Hematopoietic multipotent progenitor cell treated with erythropoietin and hydrocortisone succinate and interleukin-3 and kit ligand, for 15 days (in vitro differentiated cells): ENCODE measurements at regions not wholly inside any gene's neighbourhood (a gene's known extent, or its start where the extent isn't known, plus 50 kb on each side); places are given as distances from the start of the nearest gene placed in this dataset.

Experiments
- DNase-seq: peaks from one replicate; pipeline ENCODE4 v3.0.0-alpha.2; 2015; ENCODE audit warnings: low spot score

DNA sequence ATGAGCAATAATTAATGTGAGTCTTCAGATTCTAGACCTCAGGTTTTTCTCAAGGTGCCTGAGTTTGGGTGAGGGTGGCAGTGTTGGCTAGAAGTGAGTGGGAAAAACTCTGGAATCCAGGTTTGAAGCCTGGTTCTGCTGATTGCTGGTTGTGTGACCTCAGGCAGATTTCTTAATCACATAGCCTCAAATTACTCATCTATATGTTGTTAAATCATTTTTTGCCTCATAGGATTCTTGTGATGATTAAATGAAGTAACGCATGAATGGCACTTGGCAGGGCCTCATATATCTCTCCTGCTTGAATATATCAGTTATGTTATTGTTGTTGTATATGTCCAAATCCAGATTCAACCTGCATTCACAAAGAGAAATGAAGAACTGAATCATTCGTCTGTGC, 60.5 kb downstream of the NR2F2 start:
- no peak for DNase-seq

DNA sequence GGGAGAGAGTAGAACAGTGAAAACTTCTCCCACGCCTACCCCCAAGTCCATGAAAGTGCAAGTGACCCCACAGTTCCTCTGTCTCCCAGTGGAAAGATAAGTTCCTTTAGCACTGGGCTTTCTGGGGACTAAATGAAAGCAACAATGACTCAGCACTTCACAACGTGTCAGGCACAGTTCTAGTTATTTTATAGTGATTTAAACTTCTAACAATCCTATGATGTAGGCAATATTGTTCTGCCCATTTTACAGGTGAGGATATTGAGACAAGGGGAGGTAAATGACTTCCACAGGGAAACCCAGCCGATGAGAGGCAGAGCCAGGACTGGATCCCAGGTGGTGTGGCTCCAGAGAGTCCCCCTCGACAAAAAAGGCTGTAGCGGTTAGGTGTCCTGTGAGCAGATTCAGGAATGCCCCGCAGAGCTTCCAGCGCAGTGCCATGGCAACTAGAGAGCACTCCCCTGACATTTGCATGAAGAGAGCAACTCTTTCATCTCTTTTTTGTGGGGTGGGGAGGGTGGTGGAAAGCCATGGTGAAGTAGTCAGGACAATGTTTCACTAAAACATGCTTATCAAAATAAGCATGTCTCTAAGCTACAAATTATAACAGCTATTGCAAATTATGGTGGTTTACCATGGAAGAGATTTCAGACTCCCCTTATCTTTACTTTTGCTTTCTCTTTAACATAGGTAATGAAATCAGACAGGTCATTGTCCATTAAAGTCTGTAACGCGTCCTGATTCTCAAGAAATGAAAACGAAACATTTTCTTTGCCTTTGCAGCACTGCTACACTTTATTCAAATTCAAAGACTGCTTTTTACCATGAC, 62.1 kb downstream of the NR2F2 start:
- DNase-seq = no peak

DNA sequence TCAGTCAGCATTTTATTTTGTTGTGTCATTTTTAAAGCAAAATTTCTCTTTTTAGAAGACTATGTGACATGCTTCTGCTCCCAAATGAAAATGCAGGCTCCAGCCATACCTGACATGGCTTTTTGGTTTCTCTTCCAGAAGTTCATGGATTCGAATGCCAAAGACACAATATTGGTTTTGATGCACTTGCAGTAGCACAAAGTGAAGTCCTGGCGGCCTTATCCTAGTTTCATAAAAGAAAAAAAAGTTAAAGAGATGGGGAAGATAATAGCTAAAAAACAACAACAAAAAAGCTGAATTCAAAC, 62.7 kb downstream of the NR2F2 start:
- no peak for DNase-seq

DNA sequence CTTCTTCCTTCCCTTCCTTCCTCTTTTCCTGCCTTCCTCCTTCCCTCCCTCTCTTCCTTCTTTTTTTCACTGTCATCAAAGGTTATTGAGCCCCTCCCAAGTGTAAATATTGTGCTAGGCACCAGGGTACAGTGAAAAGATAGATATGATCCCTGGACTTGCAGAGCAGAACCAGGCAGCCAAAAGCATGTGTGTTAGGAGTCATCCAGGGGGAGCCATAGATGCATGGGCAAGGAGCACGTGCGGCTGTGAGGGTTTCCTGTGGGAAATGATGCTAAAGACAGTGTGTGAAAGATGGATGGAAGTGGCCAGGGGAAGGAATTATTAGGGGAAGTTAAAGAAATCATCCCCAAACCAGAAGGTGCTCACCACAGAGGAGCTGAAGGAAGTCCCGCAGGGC, 65.2 kb downstream of the NR2F2 start:
- no peak for DNase-seq

DNA sequence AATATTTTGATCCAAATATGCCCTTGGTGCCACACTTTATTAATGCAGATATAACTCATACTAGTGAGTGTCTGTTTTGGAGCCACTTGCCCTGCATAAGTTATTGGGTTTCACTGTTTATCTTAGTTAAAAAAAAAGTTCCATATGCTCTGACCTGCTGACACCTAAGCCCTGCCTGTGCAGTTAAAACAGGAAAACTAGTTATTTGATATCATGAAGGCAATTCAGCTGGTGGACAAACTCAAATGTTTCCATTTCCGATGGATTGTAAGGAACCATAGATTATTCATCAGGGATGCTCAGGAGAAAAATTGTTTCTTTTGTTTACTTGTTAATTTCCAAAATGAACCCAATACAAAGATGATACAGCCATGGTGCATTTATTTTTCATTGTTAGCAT, 68.3 kb downstream of the NR2F2 start:
- no peak for DNase-seq

DNA sequence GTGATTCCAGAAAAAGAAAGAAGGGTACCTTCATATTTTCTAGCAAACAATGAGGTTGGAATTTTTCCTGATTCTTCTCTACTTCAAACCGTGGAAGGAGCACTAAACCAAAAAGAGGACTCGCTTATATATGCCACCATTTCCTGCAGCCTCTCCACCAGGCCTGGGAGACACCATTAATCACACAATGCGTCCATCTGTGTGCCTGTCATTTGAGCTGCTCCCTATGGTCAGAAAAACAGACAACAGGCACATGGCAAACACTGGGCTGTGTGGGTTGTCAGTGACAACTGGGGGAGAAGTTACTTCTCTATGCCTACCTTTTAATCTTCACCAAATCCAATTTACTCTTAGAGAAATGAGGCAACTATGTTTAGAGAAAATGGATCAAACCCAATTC, 71.9 kb downstream of the NR2F2 start:
- no peak for DNase-seq

DNA sequence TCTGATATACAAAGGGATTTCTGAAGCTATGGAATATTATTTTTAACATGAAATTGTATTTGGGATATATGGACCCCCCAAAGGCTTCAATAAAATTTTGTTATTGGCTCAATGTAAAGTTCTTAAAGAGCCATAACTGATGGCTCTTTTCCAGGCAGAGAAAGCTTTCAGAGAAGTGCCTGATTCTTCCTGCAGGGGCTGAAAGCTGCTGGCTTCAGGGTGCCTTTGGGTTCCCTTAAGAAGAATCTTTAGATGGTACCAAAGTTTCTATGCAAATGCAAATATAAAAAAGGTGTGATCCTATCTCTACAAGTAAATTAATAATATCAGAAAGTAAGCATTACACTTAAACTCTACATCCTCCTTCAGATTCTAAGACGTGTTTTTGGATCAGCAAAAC, 72.6 kb downstream of the NR2F2 start:
- no peak for DNase-seq

DNA sequence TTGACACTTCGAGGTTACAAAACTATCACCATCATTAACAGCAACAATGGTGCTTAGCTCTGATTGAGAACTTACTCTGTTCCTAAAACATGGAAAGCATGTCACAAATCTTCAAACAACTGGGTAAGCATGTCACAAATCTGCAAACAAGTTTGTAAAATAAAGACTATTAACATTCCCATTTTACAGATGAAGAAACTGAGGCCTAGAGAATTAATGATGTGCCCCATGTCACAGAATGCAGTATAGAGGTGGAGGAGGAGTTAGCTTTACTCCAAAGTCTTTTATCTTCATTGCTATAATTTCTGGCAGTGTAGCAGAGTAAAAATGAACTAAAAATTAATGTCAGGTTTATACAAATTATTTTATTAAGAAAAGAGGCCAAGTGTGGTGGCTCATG, 73.4 kb downstream of the NR2F2 start:
- DNase-seq = no peak

DNA sequence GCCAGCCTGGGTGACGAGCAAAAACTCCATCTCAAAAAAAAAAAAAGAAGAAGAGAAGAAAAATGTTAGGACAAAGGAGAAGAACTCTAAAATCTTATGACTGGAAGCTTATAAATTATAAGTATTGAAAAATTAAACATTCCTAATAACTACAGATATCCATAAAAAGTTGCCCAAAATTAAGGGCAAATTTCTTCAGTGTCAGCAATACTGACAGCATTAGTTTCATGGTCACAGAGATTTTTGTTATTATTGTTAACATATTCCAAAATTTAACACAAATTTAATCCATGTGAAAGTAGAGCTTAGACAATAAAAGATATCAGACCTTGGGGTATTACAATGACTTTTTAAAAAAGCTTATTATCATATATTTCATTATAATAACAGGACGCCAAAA, 74.1 kb downstream of the NR2F2 start:
- no peak for DNase-seq

DNA sequence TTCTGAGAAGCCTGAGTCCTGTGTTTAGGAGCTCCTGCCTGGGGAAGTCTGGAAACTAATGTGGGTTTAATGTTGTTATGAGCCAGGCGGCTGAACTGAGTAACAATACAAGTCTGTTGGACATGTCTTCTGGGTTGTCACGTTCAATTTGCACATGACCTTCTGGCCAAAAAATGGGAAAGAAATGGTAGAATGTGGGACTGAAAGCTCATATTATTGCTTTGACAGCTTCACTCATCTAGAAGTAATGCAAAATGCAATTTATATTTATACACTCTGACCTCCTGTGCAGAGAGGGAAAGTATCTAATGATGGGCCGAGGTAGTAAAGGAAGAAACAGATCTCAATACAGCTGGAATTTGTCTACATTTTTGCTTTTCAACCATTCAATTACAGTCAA, 75.8 kb downstream of the NR2F2 start:
- no peak for DNase-seq

DNA sequence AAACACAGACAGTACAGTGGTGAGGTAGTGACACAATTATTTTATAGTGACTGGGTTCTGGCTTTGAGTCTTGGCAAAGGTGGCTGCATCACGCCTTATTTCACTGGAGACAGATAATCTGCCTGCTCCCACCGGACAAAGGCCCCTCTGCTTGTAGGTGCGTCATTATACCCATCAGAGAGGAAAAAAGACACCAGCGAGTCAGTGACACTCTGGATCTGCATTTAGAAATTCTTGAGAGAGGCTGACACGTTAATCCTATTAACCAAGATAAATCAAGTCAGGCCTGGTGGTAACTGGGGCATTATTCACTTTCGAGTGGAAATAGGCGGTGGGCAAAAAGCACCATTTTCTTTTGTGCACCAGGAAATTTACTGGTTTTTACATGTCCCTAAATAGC, 76.2 kb downstream of the NR2F2 start:
- DNase-seq = no peak

DNA sequence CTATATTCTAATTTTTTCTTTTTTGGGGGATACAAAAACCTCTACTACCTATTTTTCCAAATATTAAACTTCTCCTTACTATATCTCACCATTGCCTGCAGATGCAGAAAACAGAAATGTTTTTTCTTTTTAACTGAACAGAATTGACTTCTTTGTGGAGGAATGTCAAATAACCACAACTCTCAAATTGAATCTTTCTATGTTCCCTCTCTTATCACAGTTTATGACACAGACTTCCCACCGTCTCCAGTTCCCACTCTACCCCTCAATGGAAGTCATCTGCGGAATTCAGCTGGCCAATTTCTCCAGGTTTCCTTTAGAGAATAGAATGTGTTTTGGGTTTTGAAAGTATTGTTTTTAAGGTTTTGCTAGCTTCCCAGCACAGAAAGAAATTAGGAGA, 77.0 kb downstream of the NR2F2 start:
- DNase-seq = no peak

DNA sequence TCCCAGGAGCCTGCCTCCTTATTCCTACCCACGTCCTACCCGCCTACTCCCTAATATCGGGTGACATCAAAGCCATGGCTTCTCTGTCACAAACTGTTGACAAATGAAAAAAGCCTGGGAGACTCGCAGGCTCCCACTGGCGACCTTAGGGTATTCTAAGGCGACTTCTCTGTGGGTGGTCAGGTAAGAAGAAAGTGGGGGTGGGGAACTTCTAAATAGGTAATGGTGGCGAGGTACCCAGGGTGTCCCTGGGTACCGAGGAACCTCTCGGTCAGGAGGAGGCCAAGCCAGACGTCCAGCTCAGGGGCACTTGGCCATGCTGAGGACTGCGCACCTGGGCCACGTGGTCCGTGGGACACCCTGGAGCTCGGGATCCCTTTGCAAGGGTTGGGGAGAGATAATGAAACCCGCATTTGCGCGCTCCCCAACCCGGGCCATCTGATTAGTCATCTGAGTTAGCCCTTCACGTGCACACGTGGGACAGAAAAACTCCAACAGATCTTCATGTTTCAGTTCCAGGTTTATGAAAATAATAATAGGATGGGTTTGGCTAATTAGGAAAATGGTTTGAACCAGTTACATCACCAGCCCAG, 78.2 kb downstream of the NR2F2 start:
- DNase-seq = no peak

DNA sequence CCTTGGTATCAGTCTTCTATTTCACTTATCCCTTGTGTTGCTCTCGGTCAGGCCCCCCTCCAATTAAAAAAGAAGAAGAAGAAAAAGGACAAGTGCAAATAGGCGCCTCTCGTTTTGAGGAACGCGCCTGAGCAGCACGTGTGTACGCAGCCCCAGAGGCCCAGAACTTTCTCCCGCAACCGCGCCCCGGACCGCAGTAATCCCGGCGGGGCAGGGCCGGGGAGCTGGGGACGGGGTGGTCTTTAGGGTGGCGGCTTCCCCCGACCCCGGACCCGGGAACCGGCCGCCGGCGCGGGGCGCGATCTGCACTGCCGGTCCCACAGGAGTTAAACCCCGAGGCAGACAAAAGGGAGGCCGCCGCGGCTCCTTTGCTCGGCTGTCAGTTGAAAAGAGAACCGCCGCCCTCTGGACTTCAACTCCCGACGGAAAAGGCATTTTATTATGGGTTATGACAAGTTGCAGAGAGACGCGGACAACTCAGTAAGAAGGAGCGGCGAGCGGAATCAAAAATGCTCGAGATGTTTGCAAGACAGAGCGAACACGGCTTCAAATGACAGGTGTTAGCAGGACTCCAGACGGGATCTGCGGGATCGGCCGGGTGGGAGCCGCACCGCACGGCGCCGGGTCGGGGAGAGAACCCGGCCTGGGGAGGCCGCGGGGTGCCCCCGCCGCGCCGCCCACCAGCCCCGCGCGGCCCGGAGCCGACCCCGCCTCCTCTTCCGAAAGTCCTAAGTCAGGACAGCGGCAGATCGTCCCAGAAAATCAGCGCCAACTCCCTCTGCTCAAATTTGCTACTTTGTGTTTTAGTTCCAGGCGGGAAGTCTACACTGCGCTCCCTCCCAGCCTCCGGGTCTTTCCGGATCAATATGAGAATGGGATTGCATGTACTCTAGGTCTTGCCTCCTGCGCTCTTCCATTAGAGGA, 79.0 kb downstream of the NR2F2 start:
- no peak for DNase-seq

DNA sequence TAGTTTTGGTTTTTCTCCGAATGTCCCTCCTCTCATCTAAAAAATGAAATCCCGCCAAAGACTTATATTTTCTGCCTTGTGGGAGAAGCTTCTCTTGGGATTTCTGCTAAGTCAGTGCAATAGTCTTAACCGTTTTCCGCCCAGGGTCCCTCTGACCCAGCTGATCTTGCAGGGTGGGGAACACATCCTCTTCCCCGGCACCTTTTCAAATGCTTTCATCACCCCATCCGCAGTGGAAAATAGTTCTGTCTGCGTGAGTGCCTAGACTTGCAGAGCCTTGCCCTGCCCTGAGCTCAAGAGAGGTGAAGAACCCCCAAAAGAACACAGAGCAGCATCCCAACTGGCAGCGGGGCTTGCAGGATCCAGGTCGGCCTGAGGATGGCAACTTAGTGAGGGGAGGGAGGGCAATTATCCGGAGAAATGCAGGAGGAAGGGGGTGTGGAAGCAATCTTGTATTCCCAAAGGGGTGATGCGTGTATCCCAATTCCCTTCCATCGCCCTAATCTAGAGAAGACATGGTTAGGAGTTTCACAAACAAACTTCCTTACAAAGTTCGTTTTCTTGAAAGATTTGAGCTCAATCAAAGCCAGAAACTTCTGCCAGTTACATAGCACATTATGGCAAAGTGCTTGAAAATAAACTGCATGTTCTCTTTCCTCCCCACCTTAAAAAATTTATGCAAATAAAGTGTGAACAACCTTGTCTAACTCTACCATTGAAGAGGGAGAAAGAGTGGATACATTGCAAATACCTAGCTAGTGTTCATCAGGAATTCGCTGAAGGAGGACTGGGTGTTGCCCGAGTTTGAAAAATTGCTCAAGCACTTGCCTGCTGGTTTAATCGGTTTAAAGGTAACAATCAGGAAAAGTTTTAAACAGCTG, 79.9 kb downstream of the NR2F2 start:
- no peak for DNase-seq

DNA sequence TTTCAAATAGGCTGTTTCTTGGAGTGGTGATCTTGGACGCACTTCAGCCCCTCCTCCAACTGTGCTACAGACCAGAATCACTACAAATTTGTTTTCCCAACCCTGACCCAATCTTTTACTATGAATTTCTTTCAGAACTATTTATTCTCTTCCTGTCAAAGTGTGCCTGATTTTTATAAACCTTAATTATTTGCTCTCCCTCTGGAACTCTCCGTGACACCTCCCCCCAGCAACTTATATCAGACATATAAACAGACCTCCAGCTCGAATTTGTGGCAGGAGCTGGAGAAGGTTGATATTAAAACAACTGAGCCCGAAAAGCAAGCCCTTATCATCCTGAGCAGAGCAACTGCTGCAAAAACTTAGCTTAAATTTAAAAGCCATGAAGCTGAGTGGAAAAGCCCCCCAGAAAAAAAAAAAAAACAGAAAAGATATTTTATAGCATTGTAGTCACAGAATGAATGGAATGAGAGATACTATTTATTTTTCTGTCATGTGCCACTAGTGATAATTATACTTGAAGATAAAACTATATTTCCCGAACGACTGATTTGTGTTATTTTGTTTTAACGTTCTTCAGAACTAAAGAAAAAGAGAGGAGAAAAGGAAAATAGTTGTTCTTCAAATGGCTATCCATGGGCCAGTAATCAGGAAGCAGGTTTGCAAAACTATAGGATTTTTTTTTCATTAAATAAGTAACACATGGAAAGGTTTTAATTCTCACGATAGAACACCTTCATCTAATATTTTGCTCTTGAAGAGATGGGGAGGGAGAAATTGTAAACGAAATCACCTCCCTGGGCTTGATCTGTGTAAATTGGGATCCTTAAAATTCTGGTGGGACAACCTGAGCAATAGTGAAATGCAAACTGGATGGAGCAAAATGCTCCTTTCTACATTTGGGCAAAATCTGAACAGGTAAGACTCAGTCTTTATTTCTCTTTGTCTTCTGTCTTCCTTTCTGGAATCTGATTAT, 80.8 kb downstream of the NR2F2 start:
- no peak for DNase-seq

DNA sequence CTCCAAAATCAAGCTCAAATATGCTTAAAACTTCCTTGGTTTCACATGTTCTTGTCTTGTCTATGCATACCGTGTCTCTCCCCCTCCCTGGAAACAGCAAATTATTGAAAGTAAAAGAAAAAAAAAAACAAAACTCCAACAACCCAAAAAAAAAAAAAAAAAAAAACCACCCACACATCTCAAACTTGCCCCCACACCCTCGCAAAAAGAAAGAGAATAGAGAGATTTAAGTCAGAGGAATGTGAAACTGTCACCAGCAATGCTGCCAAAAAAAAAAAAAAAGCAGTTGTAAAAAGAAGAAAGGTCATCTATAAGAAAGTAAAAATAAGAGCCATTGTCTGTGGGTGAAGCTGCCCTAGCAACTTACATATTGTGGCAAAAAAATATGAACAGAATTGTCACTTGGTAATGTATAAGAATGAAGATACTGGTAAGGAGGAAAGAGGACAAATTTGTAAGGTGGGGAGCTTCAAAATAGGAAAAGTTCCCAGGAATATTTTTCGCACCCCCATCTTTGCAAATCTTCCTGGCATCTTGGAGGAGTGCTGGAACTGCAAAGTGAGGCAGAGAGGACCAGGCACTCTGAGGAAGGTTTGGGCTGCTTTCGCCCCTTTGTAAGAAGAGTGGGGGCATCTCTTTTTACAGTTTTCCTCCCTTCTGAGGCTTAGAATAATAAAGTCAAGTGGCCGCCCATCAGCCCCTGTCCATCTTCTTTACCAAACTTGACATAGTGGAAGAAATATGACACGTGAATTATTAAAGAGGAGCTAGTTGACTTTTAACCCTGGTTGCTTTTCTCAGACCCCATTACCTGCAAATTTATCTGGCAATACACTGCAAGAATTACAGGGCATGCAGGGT, 81.8 kb downstream of the NR2F2 start:
- DNase-seq = no peak

DNA sequence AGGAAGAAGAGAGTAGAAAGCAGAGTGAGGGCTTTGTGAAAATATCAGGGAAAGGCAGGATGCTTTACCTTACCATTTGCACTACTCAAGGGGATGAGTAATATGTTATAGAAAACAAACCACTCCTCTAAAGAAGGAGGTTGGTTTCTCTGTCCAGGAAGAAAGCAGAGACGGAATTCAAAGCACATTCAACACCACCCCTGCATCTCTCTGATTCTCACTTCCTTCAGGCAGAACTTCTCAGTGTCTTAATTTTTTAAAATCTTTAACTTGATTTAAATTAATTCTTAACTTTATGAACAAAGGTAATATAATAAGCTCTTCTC, 82.4 kb downstream of the NR2F2 start:
- DNase-seq = no peak

DNA sequence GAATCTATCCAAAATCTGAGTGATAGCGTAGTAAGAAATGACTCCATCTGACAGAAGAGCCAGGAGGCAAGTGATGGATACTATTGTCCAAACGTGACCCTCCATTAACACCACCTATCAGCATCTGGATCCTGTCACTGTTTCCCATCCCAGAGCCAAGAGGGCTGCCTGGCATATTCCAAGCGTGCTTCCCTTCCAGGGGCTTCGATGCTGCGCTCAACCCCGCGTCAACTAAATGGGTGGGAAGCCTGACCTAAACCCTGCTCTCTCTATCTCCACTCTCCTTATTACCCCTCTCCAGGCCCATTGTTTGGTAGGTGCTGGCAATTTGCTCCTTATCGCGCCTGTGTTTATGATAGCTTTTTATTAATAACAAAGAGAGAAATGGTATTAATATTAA, 83.2 kb downstream of the NR2F2 start:
- no peak for DNase-seq

DNA sequence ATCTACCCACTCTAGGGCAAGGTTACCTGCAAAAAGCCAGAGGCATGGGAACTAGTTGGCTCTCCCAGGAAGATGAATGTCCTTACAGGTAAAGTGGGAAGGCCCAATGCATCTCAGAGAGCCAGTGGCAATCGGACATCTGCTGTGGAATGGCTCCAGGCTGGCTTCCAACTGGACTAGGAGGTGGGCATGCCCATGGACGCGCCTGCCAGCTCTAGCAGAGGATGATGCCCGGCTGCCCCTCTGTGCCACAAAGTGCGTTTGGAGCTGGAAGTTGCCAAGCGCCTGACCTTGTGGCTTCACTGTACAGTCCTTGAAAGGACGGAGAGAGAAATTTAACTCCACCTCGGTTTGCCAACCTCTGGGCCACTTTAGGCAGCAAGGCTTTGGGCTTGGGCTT, 84.4 kb downstream of the NR2F2 start:
- no peak for DNase-seq
